ENCODE measurements at regions not wholly inside any gene's neighbourhood (a gene's known extent, or its start where the extent isn't known, plus 50 kb on each side); places are given as distances from the start of the nearest gene placed in this dataset.

GRCh38 chr10:92747066-92747465 is 57.3 kb downstream of the HHEX start:
- no peak for DNase-seq (ENCODE audit: low read depth)
- H3K4me3 ChIP-seq (ENCODE audit: low read length), result no peak overlapping the region
- TF ChIP-seq CTCF (conservative IDR thresholded peaks at IDR 0.05; ENCODE audit: low read depth, low read length), result no peak

GRCh38 chr10:92747600-92747999 is 57.8 kb downstream of the HHEX start:
- no peak for TF ChIP-seq CTCF (conservative IDR thresholded peaks at IDR 0.05; ENCODE audit: low read depth, low read length)
- DNase-seq (ENCODE audit: low read depth), result no peak
- no peak overlapping the region for H3K4me3 ChIP-seq (ENCODE audit: low read length)

- no peak for DNase-seq (ENCODE audit: low read depth)
- TF ChIP-seq CTCF (conservative IDR thresholded peaks at IDR 0.05; ENCODE audit: low read depth, low read length), result no peak
- H3K4me3 ChIP-seq (ENCODE audit: low read length), result no peak overlapping the region
Observed at GRCh38 chr10:92750791-92751533, 61.2 kb downstream of the HHEX start.

GRCh38 chr10:92751534-92751811 is 61.7 kb downstream of the HHEX start:
- DNase-seq (ENCODE audit: low read depth), result no peak

GRCh38 chr10:92751827-92752226 is 62.1 kb downstream of the HHEX start:
- DNase-seq (ENCODE audit: low read depth), result no peak
- H3K4me3 ChIP-seq (ENCODE audit: low read length), result no peak overlapping the region
- no peak for TF ChIP-seq CTCF (conservative IDR thresholded peaks at IDR 0.05; ENCODE audit: low read depth, low read length)

More at GRCh38 chr10:92751534-92751811, 61.7 kb downstream of the HHEX start:
- H3K4me3 ChIP-seq (ENCODE audit: low read length), result no peak overlapping the region
- TF ChIP-seq CTCF (conservative IDR thresholded peaks at IDR 0.05; ENCODE audit: low read depth, low read length), result no peak

GRCh38 chr10:92753865-92754264 is 64.1 kb downstream of the HHEX start:
- DNase-seq (ENCODE audit: low read depth), result no peak
- H3K4me3 ChIP-seq (ENCODE audit: low read length), result no peak overlapping the region
- no peak for TF ChIP-seq CTCF (conservative IDR thresholded peaks at IDR 0.05; ENCODE audit: low read depth, low read length)

- no peak overlapping the region for H3K4me3 ChIP-seq (ENCODE audit: low read length)
- TF ChIP-seq CTCF (conservative IDR thresholded peaks at IDR 0.05; ENCODE audit: low read depth, low read length), result no peak
- DNase-seq (ENCODE audit: low read depth), result no peak
Observed at GRCh38 chr10:92755725-92756124, 66.0 kb downstream of the HHEX start.

Measured in retinal pigment epithelial cell (primary cell).